ENCODE measurements at regions not wholly inside any gene's neighbourhood (a gene's known extent, or its start where the extent isn't known, plus 50 kb on each side); places are given as distances from the start of the nearest gene placed in this dataset.
"Not testable (repeated sequence)": the region's sequence is repeated elsewhere in the genome, so short reads cannot be mapped to it uniquely, and the experiment has no call there.

DNA sequence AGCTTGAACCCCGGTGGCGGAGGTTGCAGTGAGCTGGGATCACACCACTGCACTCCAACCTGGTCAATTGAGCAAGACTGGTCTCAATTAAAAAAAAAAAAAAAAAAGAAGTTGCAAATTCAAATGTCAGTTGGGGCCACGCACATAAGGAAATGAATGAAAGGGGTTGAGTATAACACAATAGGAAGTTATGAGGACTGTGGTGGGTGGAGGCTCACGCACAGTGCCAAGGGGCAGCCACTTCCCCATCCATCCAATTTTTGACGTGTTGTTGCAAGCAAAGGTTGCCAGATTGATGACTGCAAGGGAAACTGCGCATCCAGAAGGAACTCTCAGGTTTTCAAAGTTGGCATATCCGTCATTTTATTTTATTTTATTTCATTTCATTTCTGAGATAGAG lies 532.2 kb downstream of the NTRK3 start:
- DNase-seq (ENCODE audit: low read depth) = no peak

DNA sequence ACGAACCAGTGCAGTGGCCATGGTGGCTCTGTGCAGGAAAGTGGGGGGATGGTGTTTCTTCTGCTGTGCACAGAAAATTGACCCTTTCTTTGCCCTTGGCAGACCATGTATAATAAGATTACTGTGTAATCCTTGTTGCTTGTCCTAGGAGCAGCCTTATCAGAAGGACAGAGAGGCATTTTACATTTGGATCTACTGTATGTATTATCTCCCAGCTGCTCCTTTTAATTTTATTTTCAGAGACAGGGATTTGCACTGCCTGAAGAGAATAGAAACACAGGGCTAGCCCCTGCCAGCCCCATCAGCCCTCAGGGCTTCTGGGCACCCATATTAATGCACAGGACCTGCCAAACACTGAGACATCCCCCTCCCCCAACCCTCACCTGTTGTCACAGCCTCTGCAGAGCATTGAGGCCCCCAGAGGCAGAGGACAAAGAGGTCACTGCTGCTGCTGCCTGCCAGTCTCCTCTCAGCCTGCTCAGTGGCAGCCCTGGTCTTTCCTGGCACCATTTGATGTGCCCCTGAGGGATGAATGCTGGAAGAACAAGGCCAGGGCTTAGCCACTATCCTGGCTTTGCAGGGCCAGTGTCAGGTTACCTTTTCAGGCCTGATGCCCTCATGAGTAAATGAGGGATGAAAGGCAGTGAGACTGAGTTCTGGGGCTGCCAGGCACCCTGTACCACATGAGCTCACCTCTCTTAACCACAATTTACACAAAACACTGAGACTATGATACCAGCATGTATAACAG lies 533.4 kb downstream of the NTRK3 start:
- DNase-seq (ENCODE audit: low read depth) = peak; percentile 93

DNA sequence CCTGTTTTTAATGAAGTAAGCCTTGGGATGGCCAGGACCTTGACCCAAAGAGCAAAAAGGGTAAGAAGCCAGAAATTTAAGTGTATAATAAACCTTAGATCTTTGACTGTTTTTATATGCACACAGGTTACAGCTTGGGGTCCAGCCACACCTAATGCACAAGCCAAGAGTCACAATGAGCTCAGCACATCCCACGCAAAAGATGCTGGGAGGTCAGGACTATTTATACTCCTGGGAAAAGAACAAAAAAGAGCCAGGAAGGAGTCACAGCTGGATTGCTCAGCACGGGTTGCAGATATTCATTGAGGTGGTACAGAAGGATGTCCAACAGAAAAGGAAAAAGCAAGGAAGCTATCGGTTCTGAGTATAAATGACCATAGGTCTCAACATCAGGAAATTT lies 536.3 kb downstream of the NTRK3 start:
- no peak for DNase-seq (ENCODE audit: low read depth)

DNA sequence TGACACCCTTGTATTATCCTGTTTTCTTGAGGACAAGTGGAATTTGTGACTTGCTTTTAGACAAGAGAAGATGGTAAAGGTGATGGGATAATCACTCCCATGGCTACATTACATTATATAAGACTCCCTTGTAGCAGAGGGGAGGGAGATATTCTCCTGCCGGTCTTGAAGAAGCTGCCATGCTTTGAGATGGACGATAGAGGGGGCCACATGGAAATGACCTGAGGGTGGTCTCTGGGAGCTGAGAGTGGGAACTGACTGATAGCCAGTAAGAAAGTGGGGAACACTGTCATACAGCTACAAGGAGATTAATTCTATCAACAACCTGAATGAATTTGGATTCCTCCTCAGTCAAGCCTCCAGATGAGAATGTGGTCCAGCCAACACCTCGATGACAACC lies 540.1 kb downstream of the NTRK3 start:
- DNase-seq (ENCODE audit: low read depth) = no peak

DNA sequence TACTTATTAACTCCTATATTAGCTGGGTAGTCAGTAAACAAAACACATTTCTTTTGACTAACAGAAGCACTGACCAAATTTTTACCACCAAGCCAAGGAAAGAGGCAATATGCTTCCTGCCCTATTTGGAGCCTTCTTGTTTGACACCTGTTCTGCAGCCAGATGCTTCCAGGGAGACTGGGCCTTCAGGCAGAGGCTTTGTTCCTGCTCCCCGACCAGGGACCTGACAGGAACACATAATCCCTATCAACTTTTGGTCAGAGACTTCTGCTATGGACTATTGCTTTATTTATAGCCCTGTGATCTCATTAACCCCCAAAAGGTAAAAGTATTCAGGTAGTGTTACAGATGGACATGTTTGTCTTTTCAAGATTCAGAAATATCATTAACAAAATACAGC lies 541.3 kb downstream of the NTRK3 start:
- DNase-seq (ENCODE audit: low read depth) = no peak

DNA sequence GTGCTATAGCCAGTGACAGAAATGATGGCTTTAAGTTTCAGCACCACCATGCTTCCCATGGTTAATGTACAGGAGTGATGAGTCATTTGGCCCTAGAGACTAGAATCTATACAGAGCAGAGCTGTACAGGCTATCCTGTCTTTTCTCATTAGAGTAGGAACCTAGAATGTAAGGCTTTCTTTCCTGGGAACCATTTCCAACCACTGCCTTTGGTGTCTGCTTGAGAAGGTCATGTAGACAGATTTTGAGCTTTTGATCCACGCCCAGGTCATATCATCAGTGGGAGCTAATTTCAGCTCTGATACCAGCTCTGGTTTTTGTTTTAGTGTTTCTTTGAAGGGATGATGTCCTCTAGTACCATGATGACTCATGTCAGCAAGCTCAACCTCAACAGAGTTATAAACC lies 543.1 kb downstream of the NTRK3 start:
- peak; percentile 41 for DNase-seq (ENCODE audit: low read depth)

DNA sequence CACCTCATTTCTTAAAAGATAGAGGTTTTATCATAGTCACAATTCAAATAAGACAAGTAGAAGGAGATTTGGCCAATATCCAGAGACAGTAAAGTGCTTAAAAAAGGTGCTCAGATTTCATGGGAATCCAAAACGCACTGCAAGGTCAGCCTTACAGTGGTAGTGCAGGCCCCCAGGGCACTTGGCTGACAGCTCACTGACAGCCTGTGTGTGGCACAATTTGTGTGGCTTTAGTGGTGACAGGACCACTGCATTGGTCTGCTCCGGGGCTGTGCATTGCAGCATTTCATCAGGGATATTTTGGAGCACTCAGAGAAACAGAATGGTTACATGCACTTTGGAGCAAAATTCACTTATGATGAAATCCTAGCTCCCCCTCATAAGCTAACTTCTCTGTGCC lies 544.3 kb downstream of the NTRK3 start:
- DNase-seq (ENCODE audit: low read depth) = peak; percentile 72

DNA sequence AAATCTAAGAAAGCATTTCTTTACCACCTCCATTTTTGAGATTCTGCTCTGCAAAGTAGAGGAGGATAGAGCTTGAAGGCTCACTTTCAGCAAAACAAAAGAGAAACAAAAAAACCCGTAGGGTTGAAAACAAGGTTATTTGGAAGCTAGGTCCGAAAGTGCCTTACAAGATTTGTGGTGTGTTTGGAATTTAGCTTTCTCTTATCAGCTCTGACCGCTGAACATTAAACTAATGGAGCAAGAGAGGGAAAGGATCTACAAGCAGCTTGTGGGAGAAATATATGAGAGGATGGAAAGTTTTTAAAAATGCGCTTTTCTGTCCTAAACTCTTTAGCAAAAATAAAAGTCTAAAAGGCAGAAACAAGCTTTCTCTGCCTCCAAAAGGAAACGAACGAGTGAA lies 545.5 kb downstream of the NTRK3 start:
- DNase-seq (ENCODE audit: low read depth) = peak; percentile 74

DNA sequence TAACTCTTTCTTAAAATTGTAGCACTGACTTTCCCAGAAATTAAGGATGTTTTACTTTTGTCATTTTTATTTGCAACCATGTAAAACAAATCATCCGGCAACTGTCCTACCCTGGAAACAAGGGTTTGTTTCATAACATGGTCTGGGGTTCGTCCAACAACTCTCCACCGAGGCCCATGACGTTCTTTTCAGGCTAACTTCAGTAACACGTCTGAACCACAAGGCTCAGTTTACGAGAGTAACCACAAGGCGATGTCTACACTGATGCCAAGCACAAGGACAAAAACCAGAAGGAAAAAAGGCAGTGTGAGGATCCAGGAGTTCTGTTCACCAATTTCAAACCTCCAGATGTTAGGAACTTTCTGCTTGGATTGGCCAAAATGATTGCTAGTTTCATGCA lies 546.1 kb downstream of the NTRK3 start:
- peak; percentile 91 for DNase-seq (ENCODE audit: low read depth)

DNA sequence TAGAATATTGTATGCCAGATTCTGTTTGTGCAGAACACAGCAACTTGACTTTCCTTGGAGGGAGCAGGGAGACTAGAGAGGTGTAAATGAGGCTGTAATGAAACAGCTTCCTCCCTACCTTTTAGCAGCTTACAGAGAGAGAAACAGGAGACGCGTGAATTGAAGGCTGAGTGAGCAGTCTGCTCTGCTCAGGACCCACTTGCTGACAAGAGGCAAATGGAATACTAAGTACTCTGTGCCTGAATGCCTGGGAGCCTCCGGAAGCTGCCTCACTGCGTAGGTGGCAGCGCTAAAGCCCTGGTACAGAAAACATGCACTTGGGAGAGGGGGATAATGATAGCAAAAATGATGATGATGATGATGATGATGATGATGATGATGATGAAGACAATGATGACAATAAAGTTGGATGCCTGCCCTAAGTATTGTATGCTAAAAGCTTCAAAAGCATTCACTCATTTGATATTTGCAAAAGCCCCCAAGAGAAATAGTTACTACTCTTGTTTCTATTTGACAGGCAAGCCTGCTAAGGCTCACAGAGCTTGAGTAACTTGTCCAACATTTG lies 548.9 kb downstream of the NTRK3 start:
- DNase-seq (ENCODE audit: low read depth) = no peak

DNA sequence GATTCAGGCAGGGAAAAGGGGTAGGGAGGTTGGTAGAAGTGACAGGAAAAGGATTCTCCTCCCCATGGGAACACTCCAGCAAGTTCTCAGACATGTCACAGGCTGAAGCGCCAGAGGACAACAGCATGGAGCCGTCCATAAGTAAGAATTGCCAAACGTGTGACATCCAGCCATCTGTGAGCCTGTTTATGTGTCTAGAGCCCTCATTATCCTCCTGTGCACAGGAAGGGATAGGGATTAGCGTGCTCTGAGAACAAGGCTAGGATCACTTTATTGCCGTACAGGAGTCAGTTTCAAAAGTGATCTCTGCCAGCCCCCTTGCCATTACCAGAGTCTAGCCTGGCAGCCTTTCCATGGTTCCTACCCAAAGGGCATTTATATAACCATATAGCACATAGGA lies 549.5 kb downstream of the NTRK3 start:
- no peak for DNase-seq (ENCODE audit: low read depth)

DNA sequence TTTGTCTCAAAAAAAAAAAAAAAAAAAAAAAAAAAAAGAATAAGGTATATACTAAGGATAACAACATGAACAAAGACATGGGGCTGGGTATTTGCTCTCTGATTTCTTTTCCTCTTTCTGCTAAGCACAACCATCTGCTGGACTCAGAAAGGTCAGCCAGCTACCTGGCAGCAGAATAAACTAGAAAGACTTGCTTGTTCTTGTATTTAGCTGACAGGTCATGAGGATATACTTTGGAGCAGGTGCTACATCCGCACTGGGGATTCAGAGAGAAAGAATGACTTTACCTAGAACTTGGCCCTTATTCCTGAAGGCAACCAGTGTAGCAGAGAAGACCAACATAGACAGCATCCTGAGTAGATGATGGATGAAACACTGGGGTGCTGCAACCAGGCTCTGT lies 550.5 kb downstream of the NTRK3 start:
- DNase-seq (ENCODE audit: low read depth) = no peak

DNA sequence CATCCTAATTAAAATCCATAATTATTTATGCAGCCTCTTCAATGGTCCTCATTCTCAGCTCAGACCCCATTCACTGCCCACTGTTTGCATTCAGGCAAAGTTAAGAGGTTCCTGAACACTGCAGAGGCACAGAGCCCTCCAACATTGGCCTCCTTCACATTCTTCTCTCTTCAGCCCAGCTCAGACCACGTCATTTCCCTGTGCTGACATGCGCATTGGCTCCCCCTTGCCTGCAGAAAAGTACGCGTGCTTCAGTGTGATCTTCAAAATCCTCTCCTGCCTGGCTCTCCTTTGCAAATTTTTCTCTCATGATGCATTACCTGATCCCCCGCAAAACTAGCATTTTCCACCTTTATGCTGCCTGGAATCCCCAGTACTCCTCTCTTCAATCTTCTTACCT lies 552.3 kb downstream of the NTRK3 start:
- DNase-seq (ENCODE audit: low read depth) = no peak

DNA sequence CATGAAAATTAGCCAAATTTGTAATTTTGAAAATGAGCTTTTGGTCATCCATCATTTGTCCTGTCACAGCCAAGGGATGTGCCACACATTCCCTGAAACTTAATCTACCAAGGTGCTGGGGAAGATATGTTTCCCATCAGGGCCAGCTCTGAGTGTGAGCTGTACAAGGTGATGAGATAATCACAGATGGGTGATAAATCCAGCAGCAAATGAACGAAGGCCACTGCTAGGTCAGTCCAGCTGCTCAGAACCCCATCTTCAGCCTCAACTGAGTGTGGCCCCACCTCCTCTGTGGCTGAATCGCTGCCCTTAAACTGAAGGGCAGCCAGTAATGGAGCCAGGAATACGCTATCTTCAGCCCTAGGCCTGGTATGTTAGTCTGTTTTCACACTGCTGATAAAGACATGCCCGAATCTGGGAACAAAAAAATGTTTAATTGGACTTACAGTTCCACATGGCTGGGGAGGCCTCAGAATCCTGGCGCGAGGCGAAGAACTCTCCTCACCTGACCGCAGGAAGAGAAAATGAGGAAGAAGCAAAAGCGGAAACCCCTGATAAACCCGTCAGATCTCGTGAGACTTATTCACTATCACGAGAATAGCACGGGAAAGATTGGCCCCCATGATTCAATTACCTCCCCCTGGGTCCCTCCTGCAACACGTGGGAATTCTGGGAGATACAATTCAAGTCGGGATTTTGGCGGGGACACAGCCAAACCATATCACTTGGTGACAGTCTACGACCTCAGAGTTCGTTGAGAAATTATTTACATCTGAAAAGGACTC lies 553.0 kb downstream of the NTRK3 start:
- no peak for DNase-seq (ENCODE audit: low read depth)

DNA sequence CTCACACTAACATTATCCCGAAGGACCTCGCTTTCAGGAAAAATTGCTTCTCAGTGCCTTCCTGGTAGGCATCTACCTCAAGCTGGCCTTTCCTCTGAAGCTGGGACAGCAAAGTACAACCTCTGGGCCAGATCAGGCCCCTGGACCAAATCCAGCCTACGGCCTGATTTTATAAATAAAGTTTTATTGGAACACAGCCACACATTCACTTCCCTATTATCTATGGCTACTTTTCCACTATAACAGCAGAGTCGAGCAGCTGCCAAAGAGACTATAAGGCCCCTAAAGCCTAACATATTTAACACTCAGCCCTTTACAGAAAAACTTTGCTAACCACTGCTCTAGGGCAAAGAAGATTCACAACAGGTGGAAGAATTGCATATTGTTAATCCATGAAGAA lies 554.3 kb downstream of the NTRK3 start:
- DNase-seq (ENCODE audit: low read depth) = no peak

DNA sequence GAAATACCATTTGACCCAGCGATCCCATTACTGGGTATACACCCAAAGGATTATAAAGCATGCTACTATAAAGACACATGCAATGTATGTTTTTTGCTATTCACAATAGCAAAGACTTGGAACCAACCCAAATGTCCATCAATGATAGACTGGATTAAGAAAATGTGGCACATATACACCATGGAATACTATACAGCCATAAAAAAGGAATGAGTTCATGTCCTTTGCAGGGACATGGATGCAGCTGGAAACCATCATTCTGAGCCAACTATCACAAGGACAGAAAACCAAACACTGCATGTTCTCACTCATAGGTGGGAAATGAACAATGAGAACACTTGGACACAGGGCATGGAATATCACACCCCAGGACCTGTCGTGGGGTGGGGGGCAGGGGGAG lies 558.1 kb downstream of the NTRK3 start:
- DNase-seq (ENCODE audit: low read depth) = not testable (repeated sequence)

DNA sequence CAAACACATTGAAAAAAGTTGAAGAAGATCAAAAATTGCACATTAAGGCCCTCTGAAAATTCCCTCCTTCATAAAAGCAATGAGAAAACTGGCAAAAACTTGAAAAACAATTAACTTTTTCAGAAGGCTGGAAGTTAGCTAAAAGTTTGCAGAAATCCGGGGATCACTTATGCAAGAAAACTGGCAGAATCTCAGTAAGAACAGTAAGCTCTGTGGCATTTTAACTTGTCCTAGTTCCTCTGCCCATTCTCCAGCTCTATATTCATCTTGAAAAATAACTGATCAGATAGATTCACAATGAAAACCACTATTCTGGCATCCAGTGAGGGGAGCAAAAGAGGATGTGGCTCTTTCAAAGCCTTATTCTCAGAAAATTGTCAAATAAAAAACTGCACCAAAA lies 566.8 kb downstream of the NTRK3 start:
- DNase-seq (ENCODE audit: low read depth) = no peak

DNA sequence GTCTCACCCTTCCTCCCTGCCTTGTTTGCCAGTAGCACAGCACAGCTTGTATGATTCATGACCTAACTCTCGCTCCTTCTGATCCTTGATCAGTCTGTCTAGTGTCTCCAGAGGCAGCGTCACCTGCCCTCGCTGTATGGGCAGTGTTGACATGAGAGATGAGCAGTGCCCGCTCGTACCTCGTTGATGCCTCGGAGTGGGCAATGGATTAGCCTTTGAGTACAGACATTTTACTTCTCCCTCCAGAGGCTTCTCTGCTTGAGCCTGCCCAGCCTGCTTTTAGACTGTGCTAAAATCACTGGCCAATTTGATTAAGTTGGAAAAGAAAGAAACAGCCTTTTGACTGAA lies 569.0 kb downstream of the NTRK3 start:
- peak; percentile 5 for DNase-seq (ENCODE audit: low read depth)

DNA sequence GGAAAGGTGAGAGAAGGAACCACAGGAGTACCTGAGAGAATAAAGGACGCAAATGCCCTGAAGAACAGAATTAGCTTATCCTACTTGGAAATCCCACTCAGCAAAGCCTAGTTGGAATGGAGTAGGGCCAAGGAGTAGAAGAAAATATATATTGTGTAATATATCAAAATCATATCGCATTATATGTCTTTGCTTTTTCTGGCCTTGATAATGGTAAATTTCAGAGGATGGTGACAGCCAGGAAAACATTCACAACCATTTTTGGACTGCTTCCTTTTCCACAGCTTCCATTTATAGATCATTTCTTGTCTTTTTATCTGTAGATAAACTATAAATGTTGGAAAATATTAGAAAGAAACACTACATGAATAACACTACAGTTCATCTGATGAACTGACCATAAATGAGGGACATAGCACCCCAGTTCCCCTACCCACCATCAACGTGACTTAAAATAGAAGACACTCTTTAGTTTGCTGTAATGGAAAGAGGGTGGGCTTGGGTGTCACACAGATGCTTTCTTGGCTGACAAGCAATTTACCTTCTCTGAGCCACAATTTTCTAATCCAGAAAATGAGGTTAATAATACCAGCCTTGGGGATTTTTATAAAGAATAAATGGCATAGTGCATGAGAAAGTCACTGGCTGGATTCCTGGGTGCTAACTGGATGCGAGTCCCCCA lies 569.6 kb downstream of the NTRK3 start:
- no peak for DNase-seq (ENCODE audit: low read depth)

DNA sequence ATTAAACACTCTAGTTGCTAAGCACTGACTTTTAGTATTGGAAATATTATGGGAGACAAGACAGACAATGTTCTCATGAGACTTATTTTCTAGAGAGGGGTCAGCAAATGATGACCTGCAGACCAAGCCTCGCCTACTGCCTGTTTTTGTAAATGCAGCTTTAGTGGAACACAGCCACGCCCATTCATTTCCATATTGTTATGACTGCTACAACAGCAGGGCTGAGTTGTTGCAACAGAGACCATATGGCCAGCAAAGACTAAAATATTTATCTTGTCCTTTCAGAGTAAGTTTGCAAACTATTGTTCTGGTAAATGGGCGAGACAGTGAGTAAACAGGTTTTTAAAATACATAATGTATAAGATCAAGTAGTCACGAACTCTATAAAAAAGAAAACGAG lies 570.2 kb downstream of the NTRK3 start:
- DNase-seq (ENCODE audit: low read depth) = no peak

DNA sequence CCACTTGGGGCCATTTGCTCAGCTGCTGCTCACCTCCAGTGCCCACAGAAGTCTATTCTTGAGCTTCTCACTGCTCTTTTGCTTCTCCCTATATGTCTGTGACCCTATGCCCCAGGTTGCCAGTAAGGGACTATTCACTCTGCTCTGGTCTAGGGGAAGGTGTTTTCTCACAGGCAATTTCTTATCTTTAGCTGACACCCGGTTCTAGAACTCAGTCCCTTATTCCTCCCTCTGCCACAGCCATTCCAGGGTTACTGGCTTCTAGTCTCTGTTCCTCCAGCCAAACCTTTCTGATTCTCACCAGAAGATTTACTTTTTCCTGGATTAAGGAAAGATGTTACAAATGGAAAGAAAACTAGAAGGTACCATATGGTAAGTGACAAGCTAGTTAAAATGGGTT lies 574.0 kb downstream of the NTRK3 start:
- no peak for DNase-seq (ENCODE audit: low read depth)

DNA sequence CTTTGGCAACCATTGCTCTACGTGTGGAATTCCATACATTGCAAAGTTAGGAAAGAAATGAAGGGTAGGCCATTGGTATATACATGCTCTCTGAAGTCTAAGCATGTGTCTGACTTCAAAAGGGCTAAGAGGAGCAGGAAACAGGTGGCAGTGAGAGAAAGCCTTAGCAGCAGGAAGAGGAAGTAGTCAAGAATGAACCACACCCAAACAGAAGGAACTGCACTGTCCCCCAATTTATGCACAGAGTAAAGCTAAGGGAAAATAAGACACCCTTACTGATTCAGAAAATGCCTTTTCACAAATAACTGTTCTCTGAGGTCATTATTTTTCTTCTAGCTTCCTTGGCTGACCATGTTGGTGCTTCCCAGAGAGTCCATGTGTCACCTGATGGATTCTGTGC lies 575.4 kb downstream of the NTRK3 start:
- peak; percentile 15 for DNase-seq (ENCODE audit: low read depth)

DNA sequence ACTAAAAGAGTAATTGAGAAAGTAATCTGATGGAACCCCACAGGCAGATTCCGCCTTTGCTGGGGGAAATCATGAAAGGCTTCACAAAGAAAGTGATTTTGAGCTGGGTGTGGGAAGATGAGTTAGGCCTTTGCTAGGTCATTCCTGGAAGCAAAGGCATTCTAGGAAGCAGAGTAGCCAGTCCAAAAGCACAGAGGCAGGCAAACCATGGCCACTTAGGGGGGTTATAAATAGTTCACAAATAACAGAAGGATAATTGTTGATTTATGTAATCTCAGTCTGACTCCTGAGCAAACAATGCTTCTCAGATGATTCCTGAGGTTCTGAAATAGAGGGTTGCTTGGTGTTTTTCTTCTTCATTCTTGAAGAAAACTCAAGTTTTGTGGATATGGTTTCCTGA lies 576.3 kb downstream of the NTRK3 start:
- no peak for DNase-seq (ENCODE audit: low read depth)

Data from M059J (cell line).